CD14-positive monocyte (primary cell): ENCODE measurements at regions not wholly inside any gene's neighbourhood (a gene's known extent, or its start where the extent isn't known, plus 50 kb on each side); places are given as distances from the start of the nearest gene placed in this dataset.

Experiments
- DNase-seq, 3 donors: peaks; one replicate each; pipeline ENCODE4 v3.0.0-alpha.2; 2011 to 2022
- H2AFZ ChIP-seq: 2 replicates; pipeline ENCODE4 v1.6.0; 2012; ENCODE audit warnings: mild to moderate bottlenecking, low read depth, low read length, inconsistent platforms; ENCODE audit not compliant: insufficient read depth, poor library complexity, severe bottlenecking
- H3K27ac ChIP-seq, 2 donors: 1 replicate in 1 of 2; 2 replicates in 1 of 2; pipeline ENCODE4 v1.5.1; 2012 to 2013; ENCODE audit warnings: low read length in 2 of 2, control low read depth in 1 of 2, inconsistent platforms in 1 of 2, low read depth in 1 of 2, mild to moderate bottlenecking in 1 of 2
- H3K27me3 ChIP-seq, 2 donors: one replicate each; pipeline versions ENCODE4 v1.6.0 to v1.6.1; 2011 to 2013; ENCODE audit warnings: low read length in 2 of 2; ENCODE audit not compliant: control insufficient read depth in 2 of 2, insufficient read depth in 2 of 2
- H3K36me3 ChIP-seq, 2 donors: replicated peaks in 1 of 2; 1 replicate in 1 of 2; 2 replicates in 1 of 2; pipeline versions ENCODE4 v1.5.1 to v1.6.1; 2012 to 2013; ENCODE audit warnings: low read length in 2 of 2, control low read depth in 1 of 2, inconsistent platforms in 1 of 2, mild to moderate bottlenecking in 1 of 2; ENCODE audit not compliant: insufficient read depth in 2 of 2, control insufficient read depth in 1 of 2
- H3K4me1 ChIP-seq, 2 donors: 1 replicate in 1 of 2; 2 replicates in 1 of 2; pipeline versions ENCODE4 v1.5.1 to v1.6.1; 2012 to 2013; ENCODE audit warnings: low read length in 2 of 2, control low read depth in 1 of 2, inconsistent platforms in 1 of 2, mild to moderate bottlenecking in 1 of 2, moderate library complexity in 1 of 2; ENCODE audit not compliant: insufficient read depth in 2 of 2, control insufficient read depth in 1 of 2
- H3K4me2 ChIP-seq: replicated peaks from 2 replicates; pipeline ENCODE3; 2012; ENCODE audit warnings: low read length, moderate library complexity, mild to moderate bottlenecking; ENCODE audit not compliant: poor library complexity, severe bottlenecking; ENCODE audit errors: extremely low read depth
- H3K4me3 ChIP-seq, 3 experiments: fragments of 200-600 bp in 1 of 3; sonication (generic) in 1 of 3; replicated peaks in 1 of 3; 1 replicate in 2 of 3; 2 replicates in 1 of 3; pipeline ENCODE4 v1.5.1; 2011 to 2013; ENCODE audit warnings: low read length in 3 of 3, mild to moderate bottlenecking in 3 of 3, control low read depth in 2 of 3, low read depth in 2 of 3, inconsistent platforms in 1 of 3, moderate library complexity in 1 of 3
- H3K79me2 ChIP-seq: 2 replicates; pipeline ENCODE4 v1.6.0; 2012; ENCODE audit warnings: mild to moderate bottlenecking, control low read depth, inconsistent platforms, low read length, moderate library complexity; ENCODE audit not compliant: insufficient read depth
- H3K9ac ChIP-seq: 2 replicates; pipeline ENCODE4 v1.6.0; 2017; ENCODE audit warnings: low read length, mild to moderate bottlenecking; ENCODE audit not compliant: insufficient read depth, poor library complexity, severe bottlenecking
- H3K9me3 ChIP-seq, 2 donors: replicated peaks in 1 of 2; 1 replicate in 1 of 2; 2 replicates in 1 of 2; pipeline versions ENCODE4 v1.5.1 to v1.6.1; 2012 to 2013; ENCODE audit warnings: low read length in 2 of 2, control low read depth in 1 of 2; ENCODE audit not compliant: control insufficient read depth in 1 of 2, insufficient read depth in 1 of 2
- H4K20me1 ChIP-seq: 2 replicates; pipeline ENCODE4 v1.6.0; 2012; ENCODE audit warnings: mild to moderate bottlenecking, low read length, control low read depth, moderate library complexity; ENCODE audit not compliant: insufficient read depth
- H3K27ac Mint-ChIP-seq, 7 donors: one replicate each; pipeline ENCODE4 v1.8.0; 2020; ENCODE audit warnings: mild to moderate bottlenecking in 7 of 7, mixed read lengths in 7 of 7, moderate library complexity in 6 of 7, inconsistent platforms in 2 of 7
- H3K27me3 Mint-ChIP-seq, 3 donors: one replicate each; pipeline ENCODE4 v1.8.0; 2021 to 2022; ENCODE audit warnings: low read depth in 3 of 3, mild to moderate bottlenecking in 3 of 3, mixed read lengths in 3 of 3, moderate library complexity in 3 of 3, inconsistent platforms in 1 of 3
- H3K36me3 Mint-ChIP-seq, 2 donors: one replicate each; pipeline ENCODE4 v1.8.0; 2020; ENCODE audit warnings: mixed read lengths in 2 of 2, inconsistent platforms in 1 of 2, mild to moderate bottlenecking in 1 of 2
- H3K4me1 Mint-ChIP-seq: one replicate; pipeline ENCODE4 v1.8.0; 2020; ENCODE audit warnings: mild to moderate bottlenecking, mixed read lengths
- H3K4me3 Mint-ChIP-seq, 2 donors: one replicate each; pipeline ENCODE4 v1.8.0; 2020; ENCODE audit warnings: mild to moderate bottlenecking in 2 of 2, mixed read lengths in 2 of 2, moderate library complexity in 1 of 2
- H3K9me3 Mint-ChIP-seq, 7 donors: one replicate each; pipeline ENCODE4 v1.8.0; 2020 to 2022; ENCODE audit warnings: mixed read lengths in 7 of 7, mild to moderate bottlenecking in 6 of 7, moderate library complexity in 6 of 7, inconsistent platforms in 2 of 7
- CTCF ChIP-seq: fragments of 200-600 bp; IDR thresholded peaks from one replicate; pipeline ENCODE4 v1.8.0; 2022; ENCODE audit warnings: antibody characterized with exemption, mild to moderate bottlenecking
- WGBS: methylation state at CpG from one replicate; pipeline ENCODE4 v1.1.5; 2013; ENCODE audit warnings: missing lambda C conversion rate; ENCODE audit not compliant: insufficient coverage; 5-methylcytosine and 5-hydroxymethylcytosine counted together
- intact Hi-C, 2 donors: fragments of 100-400 bp; cut with micrococcal nuclease; formaldehyde crosslinking; loops; one replicate each; pipeline versions ENCODE4 v1.15.0 to v1.15.1; 2023

GRCh38 chr2:60297296-60298005, 256.0 kb downstream of the BCL11A start:
- Mint-ChIP-seq H3K9me3 (peaks cover 0 to 4% (median 0%) of the 10 kb centered on the region in 7 donors), H3K4me3 (peak overlapping the region in 1 of 2 donors; percentile 57), H3K27ac (peak overlapping the region in 3 of 7 donors; percentile 8 to 57 (median 46)), H3K4me1 (peaks cover 17% of the 10 kb centered on the region), H3K36me3 (no peaks in the 10 kb centered on the region), H3K27me3 (peaks cover 0 to 6% (median 4%) of the 10 kb centered on the region in 3 donors)
- Histone ChIP-seq H3K27ac (no peak overlapping the region), H3K9me3 (peaks cover 0 to 3% of the 10 kb centered on the region in 2 donors), H3K4me1 (peaks cover 5 to 7% of the 10 kb centered on the region in 2 donors), H3K79me2 (no peaks in the 10 kb centered on the region), H3K4me2 (no peak overlapping the region), H4K20me1 (no peaks in the 10 kb centered on the region), H3K9ac (no peak overlapping the region), H2AFZ (peak overlapping the region; percentile 25), H3K4me3 (peak overlapping the region in 1 of 3 experiments; percentile 28), H3K36me3 (no peaks in the 10 kb centered on the region), H3K27me3 (no peaks in the 10 kb centered on the region)
- 69% methylated on average over 20 of the region's 21 CpGs for WGBS
- TF ChIP-seq CTCF, result no peak
- intact Hi-C loops, result no loop called here
- DNase-seq, result peak in 1 of 3 donors; percentile 6

- peaks cover 0 to 4% (median 0%) of the 10 kb centered on the region in 7 donors for H3K9me3 Mint-ChIP-seq
- Histone ChIP-seq H3K27me3 (no peaks in the 10 kb centered on the region), H3K27ac (no peak overlapping the region), H3K4me2 (no peak overlapping the region), H2AFZ (no peak overlapping the region), H3K9me3 (peaks cover 0 to 3% of the 10 kb centered on the region in 2 donors), H3K36me3 (no peaks in the 10 kb centered on the region), H4K20me1 (no peaks in the 10 kb centered on the region), H3K4me1 (no peaks in the 10 kb centered on the region), H3K4me3 (no peak overlapping the region), H3K9ac (no peak overlapping the region), H3K79me2 (no peaks in the 10 kb centered on the region)
- intact Hi-C loops, result no loop called here
- TF ChIP-seq CTCF, result no peak
- no peak overlapping the region for H3K4me3 Mint-ChIP-seq
- H3K36me3 Mint-ChIP-seq, result no peaks in the 10 kb centered on the region
- WGBS, result 94% methylated on average over 7 of the region's 8 CpGs
- peaks cover 6% of the 10 kb centered on the region for H3K4me1 Mint-ChIP-seq
- H3K27me3 Mint-ChIP-seq, result peaks cover 0 to 6% (median 4%) of the 10 kb centered on the region in 3 donors
- H3K27ac Mint-ChIP-seq, result no peak overlapping the region
- DNase-seq, result no peak
These were observed 257.1 kb downstream of the BCL11A start for GRCh38 chr2:60296219-60296955.
